Common myeloid progenitor, CD34-positive (primary cell): ENCODE measurements at regions not wholly inside any gene's neighbourhood (a gene's known extent, or its start where the extent isn't known, plus 50 kb on each side); places are given as distances from the start of the nearest gene placed in this dataset.

ENCODE experiments used
- CTCF ChIA-PET: fragments of 350-600 bp; sonication (Branson Sonifier 250); formaldehyde crosslinking; loops from one replicate; lab custom pipeline; 2021; ENCODE audit warnings: antibody characterized with exemption; lab: Charles Lee
- POLR2A ChIA-PET: fragments of 350-600 bp; sonication (Branson Sonifier 250); formaldehyde crosslinking; loops from one replicate; lab custom pipeline; 2021; ENCODE audit warnings: antibody characterized with exemption; lab: Charles Lee
- DNase-seq, 3 donors: peaks; one replicate each; pipeline versions ENCODE4 v3.0.0 to v3.0.0-alpha.2; 2013
- H3K27ac ChIP-seq, 2 experiments: 1 replicate in 1 of 2; 2 replicates in 1 of 2; pipeline ENCODE4 v1.7.0; 2013; ENCODE audit warnings: inconsistent platforms in 2 of 2, low read length in 2 of 2, mild to moderate bottlenecking in 2 of 2, low read depth in 1 of 2, moderate library complexity in 1 of 2; ENCODE audit not compliant: severe bottlenecking in 2 of 2, insufficient read depth in 1 of 2, poor library complexity in 1 of 2
- H3K27me3 ChIP-seq, 5 experiments: replicated peaks in 2 of 5; 1 replicate in 3 of 5; 2 replicates in 2 of 5; pipeline versions ENCODE4 v1.6.1 to v1.7.0; 2013; ENCODE audit warnings: low read length in 4 of 5, mild to moderate bottlenecking in 2 of 5, moderate library complexity in 2 of 5, inconsistent platforms in 1 of 5; ENCODE audit not compliant: insufficient read depth in 5 of 5, control insufficient read depth in 4 of 5
- H3K36me3 ChIP-seq, 4 experiments: 1 replicate in 2 of 4; 2 replicates in 2 of 4; pipeline versions ENCODE4 v1.6.1 to v1.7.0; 2013; ENCODE audit warnings: low read length in 3 of 4, control low read depth in 1 of 4, mild to moderate bottlenecking in 1 of 4; ENCODE audit not compliant: control insufficient read depth in 4 of 4, insufficient read depth in 4 of 4
- H3K4me1 ChIP-seq, 4 experiments: 1 replicate in 3 of 4; 2 replicates in 1 of 4; pipeline versions ENCODE4 v1.6.1 to v1.7.1; 2013; ENCODE audit warnings: low read length in 3 of 4, mild to moderate bottlenecking in 3 of 4, control low read depth in 1 of 4, inconsistent platforms in 1 of 4, moderate library complexity in 1 of 4; ENCODE audit not compliant: control insufficient read depth in 4 of 4, insufficient read depth in 4 of 4; ENCODE audit errors: control extremely low read depth in 1 of 4
- H3K4me3 ChIP-seq, 7 experiments: 1 replicate in 4 of 7; 2 replicates in 3 of 7; pipeline versions ENCODE4 v1.5.1 to v1.7.0; 2013; ENCODE audit warnings: mild to moderate bottlenecking in 7 of 7, low read length in 6 of 7, moderate library complexity in 6 of 7, inconsistent platforms in 2 of 7, low read depth in 2 of 7, control low read depth in 1 of 7; ENCODE audit not compliant: insufficient read depth in 4 of 7, control insufficient read depth in 1 of 7; ENCODE audit errors: extremely low read depth in 1 of 7
- H3K9me3 ChIP-seq, 5 experiments: 1 replicate in 4 of 5; 2 replicates in 1 of 5; pipeline versions ENCODE4 v1.6.1 to v1.7.1; 2013; ENCODE audit warnings: low read length in 4 of 5, mild to moderate bottlenecking in 2 of 5, inconsistent platforms in 1 of 5, low read depth in 1 of 5, moderate library complexity in 1 of 5; ENCODE audit not compliant: control insufficient read depth in 4 of 5, insufficient read depth in 2 of 5; ENCODE audit errors: control extremely low read depth in 1 of 5
- WGBS: methylation state at CpG from one replicate; pipeline ENCODE4 v1.1.5; 2013; ENCODE audit not compliant: insufficient coverage; 5-methylcytosine and 5-hydroxymethylcytosine counted together

DNA sequence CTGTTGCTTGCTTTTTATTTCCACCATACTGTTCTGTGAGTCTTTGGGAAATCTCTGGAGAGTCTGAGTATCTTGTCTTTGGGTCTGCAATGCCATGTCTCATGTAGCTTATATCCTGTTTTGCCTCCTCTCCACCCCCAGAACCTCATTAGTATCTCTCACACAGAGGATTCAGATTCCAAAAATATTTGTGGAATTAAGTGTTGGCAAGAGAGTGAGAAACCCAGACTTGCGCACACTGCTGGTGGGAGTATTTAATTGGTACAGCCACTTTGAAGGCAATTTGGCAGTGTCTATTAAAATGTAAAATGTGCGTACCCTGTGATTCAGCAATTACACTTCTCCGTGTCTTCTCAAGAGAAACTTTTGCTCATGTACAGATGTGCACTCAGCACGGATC lies 68.6 kb downstream of the ZNF621 start:
- 100% methylated on average over 4 of the region's 4 CpGs for WGBS

DNA sequence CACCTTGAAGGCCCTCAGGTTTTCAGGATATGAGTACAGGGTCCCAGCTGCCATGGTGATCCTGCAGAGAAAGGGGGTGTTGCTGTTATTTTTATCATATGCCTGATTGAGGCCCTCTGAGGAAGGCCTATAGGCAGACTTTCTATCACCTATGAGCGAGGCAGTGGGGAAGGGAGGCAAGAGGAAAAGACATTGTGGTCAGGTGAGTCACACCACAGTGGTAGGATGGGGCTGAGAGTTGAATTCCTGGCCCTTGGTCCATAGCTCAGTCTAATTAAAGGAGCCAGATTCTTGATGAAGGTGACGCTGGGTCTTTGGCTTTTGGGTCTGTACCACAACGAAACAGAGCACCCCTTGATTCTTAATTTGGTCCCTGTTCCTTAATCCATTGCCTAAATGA lies 72.7 kb downstream of the ZNF621 start:
- Histone ChIP-seq H3K4me1 (no peaks in the 10 kb centered on the region), H3K36me3 (no peaks in the 10 kb centered on the region), H3K27me3 (peaks cover 0 to 4% (median 0%) of the 10 kb centered on the region in 5 experiments), H3K4me3 (no peak overlapping the region), H3K27ac (no peak overlapping the region), H3K9me3 (no peaks in the 10 kb centered on the region)
- ChIA-PET CTCF (interaction anchor here (2.2 kb wide), 1 partner anchor 13 kb away, joined by 7 read pairs; no protein-coding TSS in a partner anchor), POLR2A (no interaction called here)
- 96% methylated on average over 3 of the region's 3 CpGs for WGBS
- no peak for DNase-seq

More for the DNA sequence above, 68.6 kb downstream of the ZNF621 start:
- no peak overlapping the region for H3K4me3 ChIP-seq
- ChIA-PET CTCF (interaction anchor here (1.4 kb wide), 1 partner anchor 11 kb away, joined by 5 read pairs; no protein-coding TSS in a partner anchor), POLR2A (no interaction called here)
- H3K27me3 ChIP-seq = peaks cover 0 to 10% (median 0%) of the 10 kb centered on the region in 5 experiments
- H3K27ac ChIP-seq = no peak overlapping the region
- peaks cover 0 to 3% (median 0%) of the 10 kb centered on the region in 5 experiments for H3K9me3 ChIP-seq
- DNase-seq = no peak
- H3K36me3 ChIP-seq = no peaks in the 10 kb centered on the region
- no peaks in the 10 kb centered on the region for H3K4me1 ChIP-seq

DNA sequence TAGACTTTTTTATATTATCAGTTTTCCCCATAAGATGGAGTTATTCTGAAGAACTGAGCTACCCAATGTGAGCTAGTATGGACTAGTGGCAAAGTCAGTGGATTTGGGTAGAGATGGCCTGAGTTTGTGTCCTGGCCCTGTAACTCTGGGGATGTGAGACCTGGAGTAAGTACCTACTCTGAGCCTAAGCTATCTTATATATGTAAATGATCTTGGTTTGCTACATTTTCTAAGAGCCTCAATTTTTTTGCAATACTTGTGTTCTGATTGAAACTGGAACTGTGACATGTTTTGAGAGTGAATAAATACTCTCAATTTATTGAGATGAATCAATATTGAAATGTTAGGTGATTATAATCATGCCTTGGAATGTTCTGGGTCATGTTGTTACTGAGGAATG lies 73.6 kb downstream of the ZNF621 start:
- ChIA-PET POLR2A (no interaction called here), CTCF (interaction anchor here (2.2 kb wide), 1 partner anchor 14 kb away, joined by 7 read pairs; no protein-coding TSS in a partner anchor)
- no peak overlapping the region for H3K27ac ChIP-seq
- H3K36me3 ChIP-seq = no peaks in the 10 kb centered on the region
- no peaks in the 10 kb centered on the region for H3K9me3 ChIP-seq
- no peaks in the 10 kb centered on the region for H3K4me1 ChIP-seq
- peaks cover 0 to 3% (median 0%) of the 10 kb centered on the region in 5 experiments for H3K27me3 ChIP-seq
- no peak overlapping the region for H3K4me3 ChIP-seq
- DNase-seq = no peak

DNA sequence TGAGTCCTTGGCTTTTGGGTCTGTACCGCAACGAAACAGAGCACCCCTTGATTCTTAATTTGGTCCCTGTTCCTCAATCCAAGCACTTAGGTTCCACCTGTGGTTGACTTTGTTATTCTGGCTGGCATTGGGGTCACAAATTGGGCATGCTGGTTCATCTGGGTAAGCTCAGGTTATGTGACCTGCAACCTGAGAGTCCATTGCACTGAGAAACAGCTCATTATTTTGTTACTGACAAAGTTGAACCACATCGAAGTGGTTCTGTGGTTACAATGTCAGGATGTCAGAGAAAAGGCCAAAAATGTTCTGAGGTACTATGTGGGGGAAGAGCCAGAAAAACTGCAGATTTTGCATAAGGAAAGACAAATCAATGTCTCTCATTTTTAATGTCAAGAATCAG lies 74.2 kb downstream of the ZNF621 start:
- DNase-seq = no peak
- WGBS = 92% methylated on average over 2 of the region's 3 CpGs
- H3K4me1 ChIP-seq = no peaks in the 10 kb centered on the region
- H3K27ac ChIP-seq = no peak overlapping the region
- H3K27me3 ChIP-seq = no peaks in the 10 kb centered on the region
- POLR2A ChIA-PET = no interaction called here
- H3K36me3 ChIP-seq = no peaks in the 10 kb centered on the region
- H3K4me3 ChIP-seq = no peak overlapping the region
- CTCF ChIA-PET = interaction anchor here (2.2 kb wide), 1 partner anchor 15 kb away, joined by 7 read pairs; no protein-coding TSS in a partner anchor
- H3K9me3 ChIP-seq = no peaks in the 10 kb centered on the region

DNA sequence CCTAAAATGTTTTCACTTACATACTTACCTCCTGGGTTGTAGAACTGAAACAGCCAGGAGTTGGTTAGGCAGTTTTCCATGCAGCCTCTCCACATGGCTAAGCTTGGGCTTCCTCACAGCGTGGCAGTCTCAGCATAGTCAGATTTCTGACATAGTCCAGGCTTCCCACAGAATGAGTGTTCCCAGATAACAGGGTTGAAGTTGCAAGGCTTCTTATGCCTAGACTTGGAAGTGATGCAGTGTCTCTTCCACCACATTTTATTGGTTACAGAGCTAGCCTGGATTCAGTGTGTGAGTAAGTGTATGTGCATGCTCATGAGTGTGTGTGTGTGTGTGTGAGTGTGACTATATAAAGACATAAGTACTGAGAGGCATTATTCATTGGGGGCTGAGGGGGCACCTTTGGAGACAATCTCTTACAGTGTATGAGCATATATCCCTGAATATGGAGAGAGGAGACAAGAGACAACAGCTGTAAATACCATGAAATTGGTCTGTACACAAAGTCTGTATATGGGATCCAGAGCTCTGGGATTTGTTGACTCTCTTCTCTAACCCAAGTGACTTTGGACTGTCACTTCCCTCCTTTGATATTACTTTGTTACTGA lies 78.1 kb downstream of the ZNF621 start:
- no peaks in the 10 kb centered on the region for H3K36me3 ChIP-seq
- WGBS = 100% methylated on average over 1 of the region's 1 CpG
- no peak overlapping the region for H3K27ac ChIP-seq
- H3K9me3 ChIP-seq = no peaks in the 10 kb centered on the region
- no peak for DNase-seq
- no peaks in the 10 kb centered on the region for H3K4me1 ChIP-seq
- CTCF ChIA-PET = interaction anchor here (4.4 kb wide), 1 partner anchor 19 kb away, joined by 15 read pairs; no protein-coding TSS in a partner anchor
- H3K4me3 ChIP-seq = no peak overlapping the region
- H3K27me3 ChIP-seq = no peaks in the 10 kb centered on the region
- POLR2A ChIA-PET = no interaction called here

DNA sequence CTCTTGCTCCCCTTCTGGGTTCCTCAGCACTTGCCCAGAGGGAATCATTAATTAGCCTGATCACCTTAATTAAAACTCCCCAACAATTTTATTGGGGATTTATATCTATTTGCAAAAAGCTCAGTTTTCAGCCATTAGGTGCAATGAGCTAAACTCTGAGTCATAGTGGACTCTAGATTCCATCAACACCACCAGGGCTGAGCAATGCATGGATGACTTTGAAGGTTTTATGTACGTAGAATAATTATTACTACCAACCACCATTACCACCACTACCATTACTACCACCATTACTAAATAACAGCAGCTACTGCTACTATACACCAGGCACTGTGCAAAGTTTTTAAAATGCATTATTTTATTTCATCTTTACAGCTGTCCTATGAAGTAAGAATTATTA lies 81.2 kb downstream of the ZNF621 start:
- Histone ChIP-seq H3K9me3 (no peaks in the 10 kb centered on the region), H3K4me1 (no peaks in the 10 kb centered on the region), H3K4me3 (no peak overlapping the region), H3K27ac (no peak overlapping the region), H3K36me3 (no peaks in the 10 kb centered on the region), H3K27me3 (no peaks in the 10 kb centered on the region)
- ChIA-PET CTCF (interaction anchor here (0.7 to 1.3 kb wide), 2 partner anchors 14 to 1266 kb away, joined by 3 read pairs; no protein-coding TSS in a partner anchor), POLR2A (interaction anchor here (0.6 kb wide), 1 partner anchor 171 kb away, joined by 3 read pairs; no protein-coding TSS in a partner anchor)
- no peak for DNase-seq
- no CpG with 5 or more reads among the region's 1 CpG for WGBS

DNA sequence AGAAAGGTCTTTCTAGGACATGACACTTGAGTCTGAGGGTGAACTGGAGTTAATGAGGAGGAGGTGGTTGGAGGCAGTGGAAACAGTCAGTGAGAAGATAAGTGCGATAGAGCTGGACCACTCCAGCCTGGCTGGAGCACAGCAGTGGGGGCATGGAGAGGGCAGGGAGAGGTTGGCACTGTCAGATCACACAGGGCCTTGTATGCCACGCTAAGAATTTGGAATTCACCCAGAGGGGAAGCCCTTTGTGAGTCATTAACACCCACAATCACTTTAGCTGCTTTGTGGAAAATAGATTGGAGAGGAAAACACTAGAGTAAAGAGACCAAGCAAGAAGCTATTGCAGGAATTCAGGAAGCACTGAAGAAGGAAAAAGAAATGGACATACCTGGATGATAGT lies 83.3 kb downstream of the ZNF621 start:
- ChIA-PET CTCF (no interaction called here), POLR2A (no interaction called here)
- Histone ChIP-seq H3K4me1 (no peaks in the 10 kb centered on the region), H3K36me3 (no peaks in the 10 kb centered on the region), H3K27me3 (no peaks in the 10 kb centered on the region), H3K9me3 (no peaks in the 10 kb centered on the region), H3K27ac (no peak overlapping the region), H3K4me3 (no peak overlapping the region)
- DNase-seq = no peak
- 100% methylated on average over 1 of the region's 2 CpGs for WGBS
